ENCODE measurements at regions not wholly inside any gene's neighbourhood (a gene's known extent, or its start where the extent isn't known, plus 50 kb on each side); places are given as distances from the start of the nearest gene placed in this dataset.
"Not testable (repeated sequence)": the region's sequence is repeated elsewhere in the genome, so short reads cannot be mapped to it uniquely, and the experiment has no call there.

GRCh38 chr14:26655128-26655527 lies 57.3 kb upstream of the NOVA1 start:
- ATAC-seq (ENCODE audit: poor library complexity) (no peak), DNase-seq (no peak)

DNA sequence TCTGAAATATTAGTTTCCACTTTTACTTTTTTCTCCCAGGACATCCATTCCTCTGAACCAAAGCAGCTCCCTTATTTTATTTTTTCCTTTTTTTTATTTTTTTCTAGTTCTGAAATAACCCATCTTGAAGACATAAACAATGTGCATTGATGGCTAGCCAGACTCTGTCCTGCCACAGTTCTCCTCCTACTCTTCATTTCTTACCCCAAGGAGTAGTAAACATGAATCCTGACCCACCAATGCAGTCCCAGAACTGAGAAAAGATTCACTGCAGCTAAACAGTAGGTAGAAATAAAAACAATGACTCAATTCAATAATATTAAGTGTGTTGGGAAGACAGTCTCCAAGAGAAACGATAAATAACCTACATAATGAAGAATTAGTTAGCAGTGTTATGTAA lies 65.7 kb upstream of the NOVA1 start:
- intact Hi-C loops (cut with DNase I) = no loop called here
- DNase-seq = no peak
- ATAC-seq (ENCODE audit: poor library complexity) = no peak

More at GRCh38 chr14:26655128-26655527, 57.3 kb upstream of the NOVA1 start:
- intact Hi-C loops (cut with DNase I) = no loop called here

DNA sequence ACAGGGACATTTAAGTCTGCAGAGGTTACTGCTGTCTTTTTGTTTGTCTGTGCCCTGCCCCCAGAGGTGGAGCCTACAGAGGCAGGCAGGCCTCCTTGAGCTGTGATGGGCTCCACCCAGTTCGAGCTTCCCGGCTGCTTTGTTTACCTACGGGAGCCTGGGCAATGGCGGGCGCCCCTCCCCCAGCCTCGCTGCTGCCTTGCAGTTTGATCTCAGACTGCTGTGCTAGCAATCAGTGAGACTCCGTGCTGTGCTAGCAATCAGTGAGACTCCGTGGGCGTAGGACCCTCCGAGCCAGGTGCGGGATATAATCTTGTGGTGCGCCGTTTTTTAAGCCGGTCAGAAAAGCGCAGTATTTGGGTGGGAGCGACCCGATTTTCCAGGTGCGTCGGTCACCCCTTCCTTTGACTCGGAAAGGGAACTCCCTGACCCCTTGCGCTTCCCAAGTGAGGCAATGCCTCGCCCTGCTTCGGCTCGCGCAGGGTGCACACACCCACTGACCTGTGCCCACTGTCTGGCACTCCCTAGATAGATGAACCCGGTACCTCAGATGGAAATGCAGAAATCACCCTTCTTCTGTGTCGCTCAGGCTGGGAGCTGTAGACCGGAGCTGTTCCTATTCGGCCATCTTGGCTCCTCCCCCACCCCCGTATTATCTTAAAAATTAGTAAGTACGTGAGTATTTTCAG lies 81.0 kb upstream of the NOVA1 start:
- DNase-seq; ATAC-seq (ENCODE audit: poor library complexity); intact Hi-C loops (cut with DNase I): not testable (repeated sequence)

GRCh38 chr14:26685401-26685800 lies 87.6 kb upstream of the NOVA1 start:
- ATAC-seq (ENCODE audit: poor library complexity) (no peak), DNase-seq (no peak)
- intact Hi-C loops (cut with DNase I) = no loop called here

DNA sequence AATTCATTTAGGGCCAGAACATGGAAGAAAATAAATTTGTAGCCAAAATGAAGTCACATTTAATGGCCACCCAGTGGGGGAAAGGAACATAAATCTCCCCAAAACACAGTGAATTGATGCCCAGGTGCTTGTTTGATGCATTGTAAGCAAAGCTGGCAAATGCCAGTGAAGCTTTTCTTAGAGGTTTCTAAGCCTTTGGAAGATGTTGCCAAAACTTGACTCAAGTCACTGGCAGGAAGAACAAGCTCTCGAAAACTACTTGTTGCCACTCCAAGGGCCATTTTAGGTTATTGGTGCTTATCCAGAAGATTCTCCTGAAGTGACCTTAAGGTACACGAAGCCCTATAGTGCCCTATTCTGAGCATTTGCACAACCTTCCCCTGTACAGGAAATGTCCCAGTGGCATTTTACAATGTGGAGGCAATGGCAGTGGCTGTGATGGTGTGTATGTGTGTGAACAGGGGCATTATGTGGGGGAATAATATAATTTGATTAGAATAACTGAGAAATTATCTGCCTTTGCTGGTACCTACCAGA lies 89.5 kb upstream of the NOVA1 start:
- DNase-seq (no peak), ATAC-seq (ENCODE audit: poor library complexity) (no peak)
- intact Hi-C loops (cut with DNase I) = no loop called here

DNA sequence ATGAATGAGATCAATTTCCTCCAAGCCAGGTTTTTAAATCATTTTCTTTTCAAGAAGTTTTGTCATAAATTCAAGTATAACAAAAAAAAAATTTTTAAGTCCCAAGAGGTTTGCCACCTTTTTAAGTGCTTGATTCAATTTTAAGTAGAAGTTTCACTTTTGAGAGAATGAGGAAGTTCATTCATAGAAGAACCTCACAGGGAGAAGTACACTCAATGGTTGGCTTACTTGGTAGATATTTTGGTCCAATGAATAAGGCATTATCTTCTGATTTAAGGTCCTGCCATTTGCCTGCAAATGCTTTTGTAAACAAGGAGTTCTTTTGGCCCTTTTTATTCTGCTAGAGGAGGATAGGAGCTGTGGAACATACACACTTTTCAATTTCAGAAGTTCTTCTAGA lies 96.7 kb upstream of the NOVA1 start:
- intact Hi-C loops (cut with DNase I) = no loop called here
- DNase-seq (no peak), ATAC-seq (ENCODE audit: poor library complexity) (no peak)

DNA sequence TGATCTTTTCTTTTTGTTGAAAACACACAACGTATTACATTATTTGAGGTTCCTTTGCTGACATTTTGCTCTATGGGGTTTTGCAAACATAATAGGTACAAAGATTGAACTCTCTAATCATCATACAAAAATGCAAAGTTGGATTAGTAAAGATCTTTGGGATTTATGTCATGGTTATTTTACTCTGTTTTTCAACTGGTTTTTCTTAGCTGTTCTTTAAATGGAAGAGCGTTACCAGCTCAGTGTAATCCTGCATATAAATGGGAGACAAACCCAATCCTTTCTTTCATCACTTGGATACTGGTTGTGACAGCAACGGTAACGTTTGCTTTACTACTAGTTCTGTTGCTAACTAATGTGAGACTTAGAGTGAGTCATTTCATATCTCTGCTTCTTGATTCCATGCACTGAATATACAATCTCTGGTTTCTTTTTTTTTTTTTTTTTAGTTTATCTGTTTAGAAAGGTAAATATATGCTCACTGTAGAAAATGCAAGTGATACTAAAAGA lies 104.9 kb upstream of the NOVA1 start:
- intact Hi-C loops (cut with DNase I) = no loop called here
- DNase-seq (no peak), ATAC-seq (ENCODE audit: poor library complexity) (no peak)

DNA sequence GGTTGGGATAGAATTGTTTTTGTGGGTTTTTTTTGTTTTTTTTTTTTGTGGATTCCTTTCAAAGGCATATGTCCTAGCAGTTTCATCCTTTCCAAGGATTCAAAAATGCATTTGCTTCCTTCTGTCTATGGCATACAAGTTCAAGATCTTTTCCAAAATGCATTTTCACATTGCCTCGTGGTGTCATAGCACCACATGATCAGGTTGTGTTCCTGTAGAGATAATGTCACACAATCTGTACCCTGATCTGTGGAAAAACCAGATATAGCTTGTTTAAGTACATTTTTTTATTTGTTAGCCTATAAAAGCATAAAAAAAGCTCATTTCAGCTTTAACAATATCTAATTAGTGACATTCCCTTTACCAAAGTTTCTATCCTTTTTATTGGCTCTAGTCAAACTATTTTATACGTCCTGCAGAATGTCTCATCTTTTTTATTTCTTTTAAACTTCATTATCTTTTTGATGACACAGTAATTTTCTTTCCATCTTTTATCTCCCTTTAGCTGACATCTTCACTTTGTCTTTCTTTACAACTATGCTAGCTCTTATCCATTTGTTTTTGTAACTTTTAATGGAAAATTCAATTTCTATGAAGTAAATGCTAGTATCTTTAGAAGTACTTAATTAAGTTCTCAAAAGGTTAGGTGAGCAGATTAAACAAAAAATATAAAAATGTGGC lies 106.0 kb upstream of the NOVA1 start:
- DNase-seq (no peak), ATAC-seq (ENCODE audit: poor library complexity) (no peak)
- intact Hi-C loops (cut with DNase I) = no loop called here

GRCh38 chr14:26707234-26707633 lies 109.4 kb upstream of the NOVA1 start:
- DNase-seq (no peak), ATAC-seq (ENCODE audit: poor library complexity) (no peak)
- intact Hi-C loops (cut with DNase I) = no loop called here

DNA sequence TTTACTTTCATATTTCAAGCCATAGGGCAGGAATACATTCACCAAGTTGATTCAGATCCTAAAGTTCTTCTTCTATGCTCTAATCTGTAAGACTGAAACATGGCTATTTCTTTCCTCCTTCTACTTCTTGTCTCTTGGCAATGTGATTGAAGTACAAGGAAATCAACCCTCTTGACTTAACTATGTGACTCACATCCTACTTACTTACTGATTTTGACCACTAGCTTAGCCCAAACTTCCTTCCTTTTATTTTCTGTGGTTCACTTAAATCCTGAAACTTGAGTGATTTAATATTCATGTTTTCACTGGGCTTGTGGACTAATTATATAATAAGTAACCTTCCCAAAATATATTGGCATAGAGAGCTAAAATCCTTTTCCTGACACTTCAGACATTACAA lies 111.2 kb upstream of the NOVA1 start:
- intact Hi-C loops (cut with DNase I) = no loop called here

DNA sequence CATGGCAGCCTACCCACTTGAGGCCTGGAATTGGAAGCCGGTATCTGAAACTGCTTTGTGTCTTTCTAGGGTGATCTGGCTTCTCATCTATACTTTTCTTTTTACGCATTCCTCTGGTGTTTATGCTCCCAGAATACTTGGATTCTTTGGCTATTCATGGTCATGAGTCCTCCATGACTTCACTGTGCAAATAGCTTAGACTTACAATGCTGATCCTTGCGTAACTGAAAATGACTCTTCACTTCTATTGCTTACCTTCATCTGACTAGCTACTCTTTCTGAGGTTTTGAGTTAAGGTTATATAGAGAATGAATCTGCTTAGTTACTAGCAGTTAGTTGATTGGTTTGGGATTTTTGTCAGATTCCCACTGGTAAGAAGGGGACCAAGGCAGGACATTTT lies 121.7 kb upstream of the NOVA1 start:
- intact Hi-C loops (cut with DNase I) = no loop called here
- no peak for DNase-seq
- ATAC-seq (ENCODE audit: poor library complexity) = no peak

More for the DNA sequence above, 111.2 kb upstream of the NOVA1 start:
- ATAC-seq (ENCODE audit: poor library complexity) (no peak), DNase-seq (no peak)

- intact Hi-C loops (cut with DNase I) = no loop called here
- ATAC-seq (ENCODE audit: poor library complexity) (no peak), DNase-seq (no peak)
Measured at GRCh38 chr14:26722258-26722657, 124.4 kb upstream of the NOVA1 start.

DNA sequence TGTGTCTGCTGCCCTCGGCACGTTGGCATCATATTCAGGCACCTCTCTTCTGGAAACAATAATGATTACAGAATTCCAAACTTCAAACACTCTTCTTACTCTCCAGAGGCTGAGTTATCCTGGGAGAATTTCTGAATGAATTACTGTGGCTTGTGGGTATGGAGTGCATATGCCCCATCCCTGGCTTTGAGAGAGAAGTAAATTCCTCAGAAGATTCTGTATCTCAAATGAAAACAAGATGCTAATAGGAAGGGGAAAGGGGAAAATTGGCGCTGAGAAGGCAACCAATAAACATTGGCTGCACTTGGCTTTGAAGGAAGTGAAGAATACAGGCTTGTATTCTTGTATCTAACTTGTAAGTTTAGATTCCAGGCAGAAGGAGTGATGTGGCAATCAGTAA lies 132.0 kb upstream of the NOVA1 start:
- intact Hi-C loops (cut with DNase I) = no loop called here
- DNase-seq (no peak), ATAC-seq (ENCODE audit: poor library complexity) (no peak)

DNA sequence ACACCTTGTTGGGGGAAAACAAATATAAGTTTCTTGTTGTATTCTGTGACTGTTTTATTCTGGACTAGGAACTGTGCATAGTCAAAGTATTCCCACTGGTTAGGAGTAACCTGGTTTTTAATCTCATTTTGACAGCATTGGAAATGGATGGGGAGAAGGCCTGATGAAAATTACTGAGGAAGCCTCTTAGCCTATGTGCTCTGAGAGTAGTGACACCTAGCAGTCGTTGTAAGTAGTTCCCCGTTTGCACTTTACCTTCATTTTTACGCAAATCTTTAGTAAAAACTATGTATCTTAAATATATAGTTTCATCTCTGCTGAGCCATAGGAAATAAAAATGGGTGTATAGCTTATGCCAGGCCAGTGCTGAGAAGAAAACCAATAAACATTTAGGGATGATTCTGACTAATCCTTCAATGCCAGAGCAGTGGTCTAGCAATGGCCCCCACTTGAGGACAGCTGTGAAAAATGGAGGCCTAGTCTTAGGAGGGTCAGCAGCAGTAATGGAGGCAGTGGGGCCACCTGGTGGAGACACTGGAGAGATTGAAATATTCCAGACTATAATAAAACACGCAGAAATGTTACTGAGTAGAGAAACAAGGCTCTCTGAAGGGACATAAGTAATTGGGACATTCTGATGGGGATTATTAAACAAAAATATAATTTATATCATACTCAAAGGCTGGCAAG lies 133.2 kb upstream of the NOVA1 start:
- intact Hi-C loops (cut with DNase I) = no loop called here
- ATAC-seq (ENCODE audit: poor library complexity) = no peak
- DNase-seq = no peak

GRCh38 chr14:26735811-26736210 lies 138.0 kb upstream of the NOVA1 start:
- no peak for DNase-seq
- ATAC-seq (ENCODE audit: poor library complexity) = no peak
- intact Hi-C loops (cut with DNase I) = no loop called here

GRCh38 chr14:26738571-26738970 lies 140.7 kb upstream of the NOVA1 start:
- intact Hi-C loops (cut with DNase I) = no loop called here
- ATAC-seq (ENCODE audit: poor library complexity) = no peak
- no peak for DNase-seq

DNA sequence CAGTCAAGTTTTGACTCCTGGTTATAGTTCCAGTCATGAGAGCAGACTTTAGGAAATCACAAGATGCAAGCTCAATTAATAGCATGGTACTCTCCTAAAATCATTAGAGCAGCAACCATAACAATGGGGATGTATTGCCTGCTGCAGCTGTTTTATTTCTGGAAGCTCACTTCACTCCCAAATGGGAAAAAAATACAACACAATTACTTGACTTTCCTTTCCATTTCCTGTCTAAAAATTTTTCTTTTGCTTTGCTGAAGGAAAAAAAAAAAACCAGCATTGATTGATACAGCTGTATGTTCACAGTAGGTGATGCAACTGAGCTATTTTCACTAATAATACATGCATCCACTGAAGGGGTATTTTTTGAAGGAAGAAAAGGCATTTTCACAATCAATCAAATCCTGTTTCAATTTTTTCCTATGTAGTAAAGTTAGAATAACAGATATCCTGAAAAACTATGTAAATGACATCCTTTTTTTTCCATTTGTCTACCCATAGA lies 143.9 kb upstream of the NOVA1 start:
- ATAC-seq (ENCODE audit: poor library complexity) (no peak), DNase-seq (no peak)
- intact Hi-C loops (cut with DNase I) = no loop called here

- DNase-seq (no peak), ATAC-seq (ENCODE audit: poor library complexity) (no peak)
- intact Hi-C loops (cut with DNase I) = no loop called here
Measured at GRCh38 chr14:26743284-26743683, 145.5 kb upstream of the NOVA1 start.

GRCh38 chr14:26744903-26745302 lies 147.1 kb upstream of the NOVA1 start:
- ATAC-seq (ENCODE audit: poor library complexity) (no peak), DNase-seq (no peak)
- intact Hi-C loops (cut with DNase I) = no loop called here
